RWPE1 (cell line): ENCODE measurements at regions not wholly inside any gene's neighbourhood (a gene's known extent, or its start where the extent isn't known, plus 50 kb on each side); places are given as distances from the start of the nearest gene placed in this dataset.

ENCODE experiments used
- CTCF ChIA-PET: fragments of 350-600 bp; sonication (Branson Sonifier 250); formaldehyde crosslinking; extraction: SDS; loops from one replicate; lab custom pipeline; 2021; lab: Yijun Ruan, JAX
- POLR2A ChIA-PET: fragments of 400-600 bp; formaldehyde crosslinking; extraction: SDS; loops from one replicate; lab custom pipeline; 2020; ENCODE audit warnings: antibody characterized with exemption; ENCODE audit not compliant: low non-redundant PET; lab: Yijun Ruan, JAX
- DNase-seq: peaks from one replicate; pipeline ENCODE4 v3.0.0; 2012; ENCODE audit warnings: low spot score
- H3K27ac ChIP-seq: fragments of 450-650 bp; 2 replicates; pipeline ENCODE4 v1.5.1; 2017
- TF ChIP-seq, protein P1 (sequence below): fragments of 450-650 bp; conservative IDR thresholded peaks from 2 replicates; pipeline ENCODE4 v1.5.1; 2017; ENCODE audit warnings: low read depth, mild to moderate bottlenecking

DNA sequence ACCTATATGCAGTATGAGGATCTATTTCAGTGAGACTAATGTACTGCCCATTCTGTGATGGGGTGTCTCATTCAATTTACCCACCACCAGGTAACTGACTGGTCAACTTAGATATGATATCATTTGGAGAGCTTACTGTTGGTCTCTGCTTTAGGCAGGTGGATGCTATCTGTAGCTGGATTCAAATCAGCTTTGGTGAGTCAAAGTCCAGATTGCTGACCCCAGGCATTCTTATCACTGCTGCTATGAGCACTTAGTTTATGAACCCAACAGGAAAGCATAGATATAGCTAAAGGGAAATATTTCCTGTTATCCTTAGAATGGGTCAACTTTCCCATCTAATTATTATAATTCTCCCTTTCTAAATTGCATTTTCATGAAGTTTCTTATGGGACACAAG, 1295.2 kb upstream of the SPRY2 start:
- ChIA-PET POLR2A (no interaction called here), CTCF (no interaction called here)
- TF ChIP-seq, protein P1, sequence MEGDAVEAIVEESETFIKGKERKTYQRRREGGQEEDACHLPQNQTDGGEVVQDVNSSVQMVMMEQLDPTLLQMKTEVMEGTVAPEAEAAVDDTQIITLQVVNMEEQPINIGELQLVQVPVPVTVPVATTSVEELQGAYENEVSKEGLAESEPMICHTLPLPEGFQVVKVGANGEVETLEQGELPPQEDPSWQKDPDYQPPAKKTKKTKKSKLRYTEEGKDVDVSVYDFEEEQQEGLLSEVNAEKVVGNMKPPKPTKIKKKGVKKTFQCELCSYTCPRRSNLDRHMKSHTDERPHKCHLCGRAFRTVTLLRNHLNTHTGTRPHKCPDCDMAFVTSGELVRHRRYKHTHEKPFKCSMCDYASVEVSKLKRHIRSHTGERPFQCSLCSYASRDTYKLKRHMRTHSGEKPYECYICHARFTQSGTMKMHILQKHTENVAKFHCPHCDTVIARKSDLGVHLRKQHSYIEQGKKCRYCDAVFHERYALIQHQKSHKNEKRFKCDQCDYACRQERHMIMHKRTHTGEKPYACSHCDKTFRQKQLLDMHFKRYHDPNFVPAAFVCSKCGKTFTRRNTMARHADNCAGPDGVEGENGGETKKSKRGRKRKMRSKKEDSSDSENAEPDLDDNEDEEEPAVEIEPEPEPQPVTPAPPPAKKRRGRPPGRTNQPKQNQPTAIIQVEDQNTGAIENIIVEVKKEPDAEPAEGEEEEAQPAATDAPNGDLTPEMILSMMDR: no peak
- no peak for DNase-seq
- no peak overlapping the region for H3K27ac ChIP-seq

DNA sequence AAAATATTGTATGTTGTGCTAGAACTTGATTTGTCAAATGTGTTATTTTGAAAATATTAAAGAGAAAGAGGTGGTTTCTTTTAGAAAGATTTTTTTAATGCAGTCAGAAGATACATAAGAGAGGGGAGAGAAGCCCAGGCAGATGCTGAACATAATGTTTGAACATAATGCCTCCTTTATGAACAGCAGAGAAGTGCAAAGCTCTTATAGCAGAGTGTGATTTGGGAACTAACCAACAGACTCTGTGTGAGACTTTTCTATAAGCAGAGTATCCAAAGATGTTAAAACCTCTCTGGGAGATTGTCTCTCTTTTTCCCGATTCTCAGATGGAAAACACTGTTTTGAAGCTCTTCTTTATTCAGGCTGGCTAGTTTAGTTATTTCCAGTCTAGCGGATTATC, 1274.1 kb upstream of the SPRY2 start:
- CTCF ChIA-PET: no interaction called here
- TF ChIP-seq, protein P1: no peak
- no peak overlapping the region for H3K27ac ChIP-seq
- no peak for DNase-seq
- POLR2A ChIA-PET: no interaction called here

DNA sequence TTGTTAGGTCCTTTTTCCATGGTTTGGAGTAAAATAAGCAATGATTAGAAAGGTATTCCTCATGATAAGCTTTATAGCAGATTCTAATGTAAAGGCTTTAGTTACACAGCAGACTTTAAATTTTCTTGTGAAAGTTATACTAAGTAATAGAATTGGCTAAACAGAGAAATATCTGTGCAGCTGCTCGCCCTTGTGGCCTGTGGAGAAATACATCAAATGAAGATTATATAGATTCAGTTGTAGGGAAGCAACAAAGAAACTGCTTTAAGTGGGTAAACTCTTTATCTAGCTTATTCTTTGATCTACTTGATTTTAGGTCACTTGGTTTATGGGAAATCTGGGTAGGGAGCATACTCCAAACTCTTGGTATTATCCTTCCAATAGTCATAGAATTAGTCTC, 1269.7 kb upstream of the SPRY2 start:
- H3K27ac ChIP-seq: no peak overlapping the region
- CTCF ChIA-PET: no interaction called here
- POLR2A ChIA-PET: no interaction called here
- no peak for DNase-seq
- TF ChIP-seq, protein P1: no peak

DNA sequence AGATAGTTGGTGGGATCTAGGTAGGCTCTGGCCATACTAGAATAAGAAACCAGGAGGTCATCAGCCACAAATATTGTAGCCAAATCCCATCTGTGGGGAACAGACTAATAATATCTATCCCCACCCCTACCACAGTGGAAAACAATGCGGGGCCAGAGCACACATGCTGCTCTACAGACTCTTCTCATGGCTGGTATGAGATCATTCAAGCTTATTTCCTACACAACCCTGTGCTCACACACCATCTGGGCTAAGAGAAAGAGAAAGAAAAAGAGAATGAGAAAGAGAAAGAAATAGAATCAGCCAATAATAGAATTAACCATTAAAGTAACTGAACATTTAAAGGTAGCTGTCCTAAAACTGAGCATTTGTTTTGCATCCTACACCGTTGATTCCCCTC, 1268.4 kb upstream of the SPRY2 start:
- CTCF ChIA-PET: no interaction called here
- no peak overlapping the region for H3K27ac ChIP-seq
- no peak for DNase-seq
- TF ChIP-seq, protein P1: no peak
- POLR2A ChIA-PET: no interaction called here

DNA sequence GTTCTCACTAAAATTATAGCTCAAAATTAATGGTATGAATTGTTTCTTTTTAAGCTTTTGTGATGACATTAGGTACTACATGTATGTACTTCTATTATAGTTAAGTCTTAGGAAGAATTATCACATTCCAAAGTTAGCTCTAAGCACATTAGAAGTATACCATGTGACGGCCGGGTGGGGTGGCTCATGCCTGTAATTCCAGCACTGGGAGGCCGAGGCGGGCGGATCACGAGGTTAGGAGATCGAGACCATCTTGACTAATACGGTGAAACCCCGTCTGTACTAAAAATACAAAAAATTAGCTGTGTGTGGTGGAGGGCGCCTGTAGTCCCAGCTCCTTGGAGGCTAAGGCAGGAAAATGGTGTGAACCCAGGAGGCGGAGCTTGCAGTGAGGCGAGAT, 1265.1 kb upstream of the SPRY2 start:
- H3K27ac ChIP-seq: no peak overlapping the region
- DNase-seq: no peak
- TF ChIP-seq, protein P1: no peak
- CTCF ChIA-PET: interaction anchor here (0.6 kb wide), 1 partner anchor 25 kb away, joined by 4 read pairs; no protein-coding TSS in a partner anchor
- POLR2A ChIA-PET: no interaction called here

DNA sequence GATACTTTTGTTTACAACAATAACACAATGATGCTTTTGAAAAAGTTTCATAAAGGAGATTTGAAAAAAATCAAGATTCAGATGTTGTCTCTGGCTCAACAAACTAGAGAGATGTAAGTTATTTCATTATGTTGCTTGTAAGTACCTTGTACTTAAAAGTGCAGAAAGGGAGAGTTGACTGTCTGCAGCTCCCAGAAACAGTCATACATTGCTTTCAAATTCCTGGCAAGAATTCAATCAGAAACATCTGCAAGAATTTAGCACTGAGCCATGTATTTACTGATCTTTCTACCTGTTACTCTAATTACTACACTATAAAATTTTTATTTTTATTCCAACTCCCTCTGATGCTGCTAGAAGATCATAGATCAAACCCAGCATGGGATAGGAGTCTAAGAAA, 1261.3 kb upstream of the SPRY2 start:
- no peak overlapping the region for H3K27ac ChIP-seq
- POLR2A ChIA-PET: no interaction called here
- CTCF ChIA-PET: no interaction called here
- DNase-seq: no peak
- TF ChIP-seq, protein P1: no peak

DNA sequence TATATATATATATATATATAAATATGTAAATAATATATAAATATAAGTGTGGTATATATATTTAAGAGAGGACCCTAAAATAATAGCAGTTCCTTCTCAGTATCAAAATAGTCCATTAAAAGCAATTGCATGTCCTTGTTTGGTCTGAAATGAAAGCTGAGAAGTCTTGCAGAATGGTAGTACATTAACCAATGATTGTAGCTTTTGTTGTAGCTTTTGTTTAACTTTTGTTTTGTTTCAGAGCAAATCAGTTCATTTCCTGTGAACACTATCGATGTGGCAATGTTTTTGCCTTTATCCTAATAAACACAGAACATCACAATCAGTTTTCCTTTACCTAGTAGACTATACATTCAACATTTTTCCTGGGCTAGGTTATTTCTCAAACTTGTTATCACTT, 1256.2 kb upstream of the SPRY2 start:
- TF ChIP-seq, protein P1: no peak
- POLR2A ChIA-PET: no interaction called here
- DNase-seq: no peak
- no peak overlapping the region for H3K27ac ChIP-seq
- CTCF ChIA-PET: interaction anchor here (0.6 kb wide), 1 partner anchor 657 kb away, joined by 3 read pairs; no protein-coding TSS in a partner anchor
